ENCODE measurements at regions not wholly inside any gene's neighbourhood (a gene's known extent, or its start where the extent isn't known, plus 50 kb on each side); places are given as distances from the start of the nearest gene placed in this dataset.

DNA sequence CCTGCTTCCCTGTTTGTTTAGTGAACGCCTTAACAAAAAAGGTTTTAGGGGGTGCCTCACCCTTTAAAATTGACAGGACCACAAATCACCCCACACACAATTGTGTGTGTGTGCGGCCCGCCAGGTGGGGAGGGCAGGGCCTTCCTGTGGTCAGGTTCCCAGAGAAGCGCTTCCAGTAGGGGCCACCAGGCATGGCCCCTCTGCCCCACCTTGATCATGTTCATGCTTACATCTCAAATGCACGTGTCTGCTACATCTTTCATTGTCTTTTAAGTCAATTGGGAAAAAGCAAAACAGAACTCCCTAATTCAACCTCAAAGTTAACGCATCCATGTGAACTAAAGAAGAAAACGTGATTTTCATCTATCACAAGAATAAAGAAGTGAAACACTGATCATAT, 1335.3 kb downstream of the TBC1D22A start:
- no peaks in the 10 kb centered on the region for H3K36me3 ChIP-seq
- no peaks in the 10 kb centered on the region for H3K9me3 ChIP-seq (ENCODE audit: low read depth)
- no peaks in the 10 kb centered on the region for H3K4me1 ChIP-seq (ENCODE audit: low read depth)
- no peak for DNase-seq (ENCODE audit: low read depth in 1 of 2, low spot score in 1 of 2)
- TF ChIP-seq, protein P1, sequence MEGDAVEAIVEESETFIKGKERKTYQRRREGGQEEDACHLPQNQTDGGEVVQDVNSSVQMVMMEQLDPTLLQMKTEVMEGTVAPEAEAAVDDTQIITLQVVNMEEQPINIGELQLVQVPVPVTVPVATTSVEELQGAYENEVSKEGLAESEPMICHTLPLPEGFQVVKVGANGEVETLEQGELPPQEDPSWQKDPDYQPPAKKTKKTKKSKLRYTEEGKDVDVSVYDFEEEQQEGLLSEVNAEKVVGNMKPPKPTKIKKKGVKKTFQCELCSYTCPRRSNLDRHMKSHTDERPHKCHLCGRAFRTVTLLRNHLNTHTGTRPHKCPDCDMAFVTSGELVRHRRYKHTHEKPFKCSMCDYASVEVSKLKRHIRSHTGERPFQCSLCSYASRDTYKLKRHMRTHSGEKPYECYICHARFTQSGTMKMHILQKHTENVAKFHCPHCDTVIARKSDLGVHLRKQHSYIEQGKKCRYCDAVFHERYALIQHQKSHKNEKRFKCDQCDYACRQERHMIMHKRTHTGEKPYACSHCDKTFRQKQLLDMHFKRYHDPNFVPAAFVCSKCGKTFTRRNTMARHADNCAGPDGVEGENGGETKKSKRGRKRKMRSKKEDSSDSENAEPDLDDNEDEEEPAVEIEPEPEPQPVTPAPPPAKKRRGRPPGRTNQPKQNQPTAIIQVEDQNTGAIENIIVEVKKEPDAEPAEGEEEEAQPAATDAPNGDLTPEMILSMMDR (IDR thresholded peaks at IDR 0.05; ENCODE audit: low read depth, low read length): no peak
- H3K4me3 ChIP-seq: no peak overlapping the region
- no peaks in the 10 kb centered on the region for H3K27me3 ChIP-seq
- no peak overlapping the region for H3K27ac ChIP-seq

DNA sequence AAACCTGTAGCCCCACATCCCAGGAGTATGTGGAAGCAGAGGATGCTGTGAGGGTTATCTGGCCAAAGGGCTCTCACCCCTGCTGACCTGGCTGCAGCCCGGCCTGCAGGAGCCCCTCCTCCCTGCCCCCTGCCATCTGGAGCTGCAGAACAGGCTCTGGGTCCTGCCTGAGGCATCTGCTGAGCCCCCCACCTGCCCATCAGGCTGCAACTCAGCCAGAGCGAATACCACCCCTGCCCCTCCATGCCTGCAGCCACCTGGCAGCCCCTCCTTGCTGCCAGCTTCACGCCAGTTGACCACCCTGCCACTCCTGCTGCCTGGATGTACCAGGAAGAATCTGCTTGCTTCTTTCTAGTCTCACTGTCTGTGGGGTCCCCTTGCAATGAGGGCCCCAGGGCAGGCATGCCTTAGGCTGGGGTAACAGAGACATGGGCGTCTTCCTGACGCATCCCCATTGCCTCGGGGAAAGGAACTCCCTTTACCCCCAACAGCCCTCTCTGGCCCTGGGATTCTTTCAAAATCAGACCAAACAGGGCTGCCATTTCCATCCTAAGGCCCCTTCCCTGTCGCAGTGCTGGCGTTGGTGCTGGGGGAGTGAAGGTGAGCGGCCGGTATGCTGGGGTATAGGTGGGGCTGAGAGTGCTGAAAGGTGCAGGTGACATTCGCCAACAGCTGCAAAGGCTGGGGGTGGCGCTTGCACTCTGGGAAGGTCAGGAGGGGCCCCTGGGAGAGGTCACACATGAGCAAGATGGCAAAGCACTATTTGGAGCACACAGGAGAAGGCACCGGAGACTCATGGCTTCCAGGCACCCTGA, 1334.6 kb downstream of the TBC1D22A start:
- no peak overlapping the region for H3K4me3 ChIP-seq
- no peaks in the 10 kb centered on the region for H3K27me3 ChIP-seq
- no peaks in the 10 kb centered on the region for H3K9me3 ChIP-seq (ENCODE audit: low read depth)
- H3K4me1 ChIP-seq (ENCODE audit: low read depth): no peaks in the 10 kb centered on the region
- TF ChIP-seq, protein P1 (IDR thresholded peaks at IDR 0.05; ENCODE audit: low read depth, low read length): no peak
- no peak for DNase-seq (ENCODE audit: low read depth in 1 of 2, low spot score in 1 of 2)
- H3K36me3 ChIP-seq: no peaks in the 10 kb centered on the region
- H3K27ac ChIP-seq: no peak overlapping the region

DNA sequence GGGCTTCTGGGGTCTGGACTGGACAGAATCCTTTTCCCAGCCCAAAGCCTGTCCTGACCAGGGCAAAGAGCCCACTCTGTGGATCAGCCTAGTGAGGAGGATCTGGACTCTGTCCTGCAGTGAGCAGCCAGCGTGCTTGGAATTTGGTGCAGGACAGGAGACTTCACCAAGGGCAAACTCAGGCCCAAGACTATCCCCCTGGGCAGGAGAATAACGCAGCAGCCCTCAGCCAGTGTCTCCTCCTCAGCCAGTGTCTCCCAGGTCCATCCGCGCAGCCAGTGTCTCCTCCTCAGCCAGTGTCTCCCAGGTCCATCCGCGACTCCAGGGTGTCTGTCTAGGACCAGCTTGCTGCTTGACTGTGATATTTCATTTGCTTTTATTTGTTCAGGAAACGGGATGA, 1334.0 kb downstream of the TBC1D22A start:
- no peak overlapping the region for H3K4me3 ChIP-seq
- no peaks in the 10 kb centered on the region for H3K27me3 ChIP-seq
- no peak for DNase-seq (ENCODE audit: low read depth in 1 of 2, low spot score in 1 of 2)
- TF ChIP-seq, protein P1 (IDR thresholded peaks at IDR 0.05; ENCODE audit: low read depth, low read length): no peak
- no peaks in the 10 kb centered on the region for H3K36me3 ChIP-seq
- no peaks in the 10 kb centered on the region for H3K4me1 ChIP-seq (ENCODE audit: low read depth)
- no peaks in the 10 kb centered on the region for H3K9me3 ChIP-seq (ENCODE audit: low read depth)
- no peak overlapping the region for H3K27ac ChIP-seq

DNA sequence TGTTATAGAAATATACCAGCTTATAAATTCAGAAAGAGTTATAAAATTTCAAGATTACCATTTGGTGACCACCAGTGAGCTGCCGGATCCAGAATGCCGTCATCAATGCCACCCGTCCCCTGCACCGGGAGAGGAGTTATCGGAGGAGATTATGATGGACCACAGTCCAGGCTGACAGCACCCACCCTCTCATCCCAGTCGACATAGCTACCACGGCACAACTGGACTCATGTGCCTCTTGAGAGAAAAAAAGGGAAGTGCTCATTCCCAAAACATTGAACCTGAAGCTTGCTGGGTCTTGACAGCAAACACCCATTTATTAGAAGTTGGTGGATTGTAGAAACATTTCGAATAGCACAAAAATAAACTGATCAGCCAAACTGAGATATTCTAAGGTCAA, 1331.5 kb downstream of the TBC1D22A start:
- no peak overlapping the region for H3K27ac ChIP-seq
- no peak overlapping the region for H3K4me3 ChIP-seq
- no peak for DNase-seq (ENCODE audit: low read depth in 1 of 2, low spot score in 1 of 2)
- H3K36me3 ChIP-seq: no peaks in the 10 kb centered on the region
- TF ChIP-seq, protein P1 (IDR thresholded peaks at IDR 0.05; ENCODE audit: low read depth, low read length): no peak
- no peaks in the 10 kb centered on the region for H3K9me3 ChIP-seq (ENCODE audit: low read depth)
- no peaks in the 10 kb centered on the region for H3K4me1 ChIP-seq (ENCODE audit: low read depth)
- H3K27me3 ChIP-seq: no peaks in the 10 kb centered on the region

DNA sequence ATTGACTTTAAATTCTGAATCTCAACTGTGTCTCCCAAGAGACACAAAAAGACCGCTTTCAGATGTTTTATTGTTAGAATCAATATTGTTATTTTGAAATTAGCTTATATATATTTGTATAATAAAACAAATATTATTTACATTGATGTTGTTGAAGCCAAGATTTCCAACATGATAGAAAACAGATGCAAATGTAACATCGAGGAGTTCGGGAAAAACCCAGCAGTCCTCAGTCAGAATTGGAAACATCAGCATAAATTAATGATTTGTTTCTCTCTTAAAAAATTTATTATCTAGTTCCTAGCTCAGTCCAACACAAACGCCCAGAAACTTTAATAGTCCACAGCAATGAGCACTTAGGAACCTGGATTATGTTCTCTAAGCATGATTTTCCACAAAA, 1330.4 kb downstream of the TBC1D22A start:
- H3K27ac ChIP-seq: no peak overlapping the region
- H3K4me1 ChIP-seq (ENCODE audit: low read depth): no peaks in the 10 kb centered on the region
- H3K9me3 ChIP-seq (ENCODE audit: low read depth): no peaks in the 10 kb centered on the region
- DNase-seq (ENCODE audit: low read depth in 1 of 2, low spot score in 1 of 2): no peak
- H3K4me3 ChIP-seq: no peak overlapping the region
- TF ChIP-seq, protein P1 (IDR thresholded peaks at IDR 0.05; ENCODE audit: low read depth, low read length): no peak
- H3K27me3 ChIP-seq: no peaks in the 10 kb centered on the region
- no peaks in the 10 kb centered on the region for H3K36me3 ChIP-seq
